Colonic mucosa (tissue), 4 donors: ENCODE measurements at regions not wholly inside any gene's neighbourhood (a gene's known extent, or its start where the extent isn't known, plus 50 kb on each side); places are given as distances from the start of the nearest gene placed in this dataset.

ENCODE experiments used
- DNase-seq: peaks from one replicate; pipeline ENCODE4 v3.0.0-alpha.2; 2020
- H3K27ac ChIP-seq: fragments of 200-600 bp; one replicate; pipeline ENCODE4 v1.8.0; 2021
- H3K27me3 ChIP-seq: fragments of 200-600 bp; one replicate; pipeline ENCODE4 v1.8.0; 2021
- H3K36me3 ChIP-seq: fragments of 200-600 bp; one replicate; pipeline ENCODE4 v1.8.0; 2021
- H3K4me1 ChIP-seq: fragments of 200-600 bp; one replicate; pipeline ENCODE4 v1.8.0; 2021; ENCODE audit warnings: mild to moderate bottlenecking
- H3K4me3 ChIP-seq: fragments of 200-600 bp; one replicate; pipeline ENCODE4 v1.8.0; 2021
- H3K9ac ChIP-seq, 2 donors: one replicate each; pipeline ENCODE4 v1.7.0; 2013; ENCODE audit warnings: control low read depth in 2 of 2, low read depth in 2 of 2, low read length in 2 of 2
- H3K9me3 ChIP-seq: fragments of 200-600 bp; one replicate; pipeline ENCODE4 v1.8.0; 2021
- CTCF ChIP-seq: fragments of 200-600 bp; IDR thresholded peaks from one replicate; pipeline ENCODE4 v1.8.0; 2022; ENCODE audit warnings: antibody characterized with exemption, mild to moderate bottlenecking
- intact Hi-C: fragments of 100-400 bp; cut with DNase I; formaldehyde crosslinking; loops from one replicate; pipeline ENCODE4 v1.14.1; 2022
- donor health status: healthy.
- donor health status: DM: no; HTN: no; CAD: no.
- donor health status: DM: no; HTN: no; CAD: no.

DNA sequence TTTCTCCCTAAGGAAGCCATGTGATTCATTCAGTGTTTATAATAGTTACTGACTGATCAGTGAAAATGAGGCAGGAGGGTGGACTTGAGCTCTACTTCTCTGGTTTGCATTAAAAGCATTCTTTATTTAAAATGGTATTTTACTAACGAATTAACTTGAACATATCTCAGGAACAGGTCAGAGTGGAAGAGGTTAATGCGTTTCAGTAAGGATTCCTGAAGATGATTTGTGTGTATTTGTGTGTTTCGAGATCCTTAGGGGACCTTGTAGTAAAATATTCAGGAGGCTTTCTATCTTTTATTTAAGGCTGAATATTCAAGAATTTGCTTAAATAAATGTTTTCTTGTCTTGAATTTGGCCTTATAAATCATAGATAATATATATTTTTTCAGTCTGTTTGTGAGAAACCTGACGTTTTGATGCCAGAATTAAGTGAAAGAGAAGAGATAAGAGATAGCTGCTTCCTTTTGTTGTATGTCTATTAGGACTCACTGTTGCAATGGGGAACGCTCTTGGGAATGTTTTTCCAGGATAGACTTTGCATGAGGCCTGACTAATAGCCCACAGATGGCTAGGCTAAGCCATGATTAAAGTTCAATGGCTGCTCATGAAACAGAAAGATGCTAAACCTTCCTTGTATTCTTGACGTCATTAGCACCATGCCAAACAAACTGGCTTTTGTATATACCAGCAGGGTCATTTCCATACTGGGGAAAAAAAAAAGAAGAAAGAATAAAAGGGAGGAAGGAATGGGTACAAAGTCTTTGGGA, 93.8 kb upstream of the MTPN start:
- no peak overlapping the region for H3K4me3 ChIP-seq

GRCh38 chr7:136069840-136070529, 92.8 kb upstream of the MTPN start:
- no peak overlapping the region for H3K4me3 ChIP-seq
- no peaks in the 10 kb centered on the region for H3K4me1 ChIP-seq
- no peak overlapping the region for H3K9ac ChIP-seq
- H3K9me3 ChIP-seq = no peaks in the 10 kb centered on the region
- TF ChIP-seq CTCF = no peak
- no peaks in the 10 kb centered on the region for H3K27me3 ChIP-seq
- no peak for DNase-seq
- intact Hi-C loops = no loop called here
- no peak overlapping the region for H3K27ac ChIP-seq
- no peaks in the 10 kb centered on the region for H3K36me3 ChIP-seq

More for the DNA sequence above, 93.8 kb upstream of the MTPN start:
- no peak for DNase-seq
- Histone ChIP-seq H3K4me1 (no peaks in the 10 kb centered on the region), H3K9ac (no peak overlapping the region), H3K27me3 (no peaks in the 10 kb centered on the region), H3K9me3 (no peaks in the 10 kb centered on the region), H3K36me3 (no peaks in the 10 kb centered on the region), H3K27ac (no peak overlapping the region)
- intact Hi-C loops = no loop called here
- no peak for TF ChIP-seq CTCF

DNA sequence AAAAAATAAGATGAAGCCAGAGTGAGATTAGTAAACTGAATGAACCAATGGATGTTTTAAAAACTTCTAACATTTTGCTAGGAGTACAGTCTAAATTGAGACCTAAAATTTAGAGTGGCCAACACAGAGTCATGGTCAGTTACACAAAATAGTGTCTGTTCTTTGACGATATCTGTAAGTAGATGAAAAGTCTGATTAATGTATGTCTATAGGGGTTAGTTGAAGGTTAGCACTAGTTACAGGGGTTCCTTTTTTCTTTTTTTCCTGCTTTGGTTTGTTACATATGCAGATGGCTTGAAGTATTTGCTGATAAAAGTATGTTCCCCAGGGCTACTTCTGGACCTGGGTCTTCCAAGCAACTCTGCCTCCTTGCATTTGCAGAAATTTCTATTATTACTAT, 90.1 kb upstream of the MTPN start:
- no peak overlapping the region for H3K4me3 ChIP-seq
- no peak overlapping the region for H3K9ac ChIP-seq
- H3K4me1 ChIP-seq = no peaks in the 10 kb centered on the region
- H3K36me3 ChIP-seq = no peaks in the 10 kb centered on the region
- no peaks in the 10 kb centered on the region for H3K9me3 ChIP-seq
- no peak for TF ChIP-seq CTCF
- no peaks in the 10 kb centered on the region for H3K27me3 ChIP-seq
- no peak for DNase-seq
- H3K27ac ChIP-seq = no peak overlapping the region
- intact Hi-C loops = no loop called here

DNA sequence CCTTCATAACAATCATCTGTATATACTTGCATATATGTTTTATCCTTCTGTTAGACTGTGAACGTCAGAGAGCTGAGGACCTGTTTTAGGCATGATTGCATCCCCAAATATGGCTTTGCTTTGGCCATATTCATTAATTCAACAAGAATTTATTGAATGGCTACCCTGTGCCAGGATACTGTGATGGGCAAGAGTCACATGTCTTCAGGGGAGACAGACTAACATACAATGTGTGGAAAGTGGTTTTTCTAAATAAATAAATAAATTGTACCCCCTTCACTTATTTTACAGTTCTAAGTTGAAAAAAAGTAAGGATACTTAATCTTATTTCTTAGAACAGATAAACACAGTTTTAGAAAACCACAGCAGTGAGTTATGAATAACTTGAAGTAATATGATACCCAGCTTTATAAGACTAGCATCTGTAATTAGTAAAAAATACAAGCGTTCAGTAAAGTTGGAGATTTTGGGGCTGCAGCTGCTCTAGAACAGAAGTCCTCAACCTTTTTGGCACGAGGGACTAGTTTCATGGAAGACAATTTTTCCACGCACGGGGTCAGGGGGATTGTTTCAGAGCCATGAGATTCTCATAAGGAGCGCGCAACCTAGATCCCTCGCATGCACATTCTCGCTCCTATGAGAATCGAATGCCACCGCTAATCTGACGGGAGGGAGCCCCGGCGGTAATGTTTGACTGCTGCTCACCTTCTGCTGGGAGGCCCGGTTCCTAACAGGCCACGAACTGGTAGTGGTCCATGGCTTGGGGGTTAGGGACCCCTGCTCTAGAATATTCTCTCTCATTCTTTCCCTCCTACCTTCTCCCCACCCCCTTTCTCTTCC, 89.4 kb upstream of the MTPN start:
- no peak for TF ChIP-seq CTCF
- Histone ChIP-seq H3K4me1 (no peaks in the 10 kb centered on the region), H3K27ac (no peak overlapping the region), H3K9ac (no peak overlapping the region), H3K27me3 (no peaks in the 10 kb centered on the region), H3K4me3 (no peak overlapping the region), H3K36me3 (no peaks in the 10 kb centered on the region), H3K9me3 (no peaks in the 10 kb centered on the region)
- intact Hi-C loops = no loop called here
- DNase-seq = no peak

GRCh38 chr7:136064627-136065237, 87.6 kb upstream of the MTPN start:
- Histone ChIP-seq H3K27ac (no peak overlapping the region), H3K27me3 (no peaks in the 10 kb centered on the region), H3K4me1 (no peaks in the 10 kb centered on the region), H3K4me3 (no peak overlapping the region), H3K36me3 (no peaks in the 10 kb centered on the region), H3K9me3 (no peaks in the 10 kb centered on the region), H3K9ac (no peak overlapping the region)
- TF ChIP-seq CTCF = no peak
- intact Hi-C loops = no loop called here
- no peak for DNase-seq
